Calu3 (cell line): ENCODE measurements at regions not wholly inside any gene's neighbourhood (a gene's known extent, or its start where the extent isn't known, plus 50 kb on each side); places are given as distances from the start of the nearest gene placed in this dataset.

Experiments used
- BruUV-seq: library from RNA; stranded (reverse); fragments of 400-500 nt; replicated peaks from 2 replicates; lab custom pipeline; 2021; lab: Mats Ljungman, UMichigan
- CTCF ChIA-PET: fragments of 300-600 bp; sonication (Branson Sonifier 250); formaldehyde crosslinking; loops from one replicate; lab custom pipeline; 2022; ENCODE audit warnings: antibody characterized with exemption; lab: Charles Lee
- DNase-seq: peaks from one replicate; pipeline ENCODE4 v3.0.0; 2022
- H3K27ac Mint-ChIP-seq: one replicate; pipeline ENCODE4 v1.8.0; 2022; ENCODE audit warnings: mixed read lengths; ENCODE audit not compliant: unreplicated experiment
- H3K27me3 Mint-ChIP-seq: one replicate; pipeline ENCODE4 v1.8.0; 2022; ENCODE audit warnings: mixed read lengths; ENCODE audit not compliant: unreplicated experiment
- H3K36me3 Mint-ChIP-seq: one replicate; pipeline ENCODE4 v1.8.0; 2022; ENCODE audit warnings: mild to moderate bottlenecking, moderate library complexity, mixed read lengths; ENCODE audit not compliant: insufficient read depth, unreplicated experiment
- H3K4me1 Mint-ChIP-seq: one replicate; pipeline ENCODE4 v1.8.0; 2022; ENCODE audit warnings: mild to moderate bottlenecking, low read depth, mixed read lengths; ENCODE audit not compliant: unreplicated experiment
- H3K4me3 Mint-ChIP-seq: one replicate; pipeline ENCODE4 v1.8.0; 2022; ENCODE audit warnings: mild to moderate bottlenecking, low read depth, moderate library complexity, mixed read lengths; ENCODE audit not compliant: unreplicated experiment
- H3K9me3 Mint-ChIP-seq: one replicate; pipeline ENCODE4 v1.8.0; 2022; ENCODE audit warnings: low read depth, mixed read lengths; ENCODE audit not compliant: unreplicated experiment
- intact Hi-C: fragments of 100-400 bp; cut with micrococcal nuclease; formaldehyde crosslinking; loops from one replicate; pipeline ENCODE4 v1.10.0; 2022; ENCODE audit not compliant: unreplicated experiment
- TF ChIP-seq, protein P1 (sequence below): fragments of 200-600 bp; IDR thresholded peaks from one replicate; pipeline ENCODE4 v1.8.0; 2022; ENCODE audit warnings: antibody characterized with exemption; ENCODE audit not compliant: unreplicated experiment

DNA sequence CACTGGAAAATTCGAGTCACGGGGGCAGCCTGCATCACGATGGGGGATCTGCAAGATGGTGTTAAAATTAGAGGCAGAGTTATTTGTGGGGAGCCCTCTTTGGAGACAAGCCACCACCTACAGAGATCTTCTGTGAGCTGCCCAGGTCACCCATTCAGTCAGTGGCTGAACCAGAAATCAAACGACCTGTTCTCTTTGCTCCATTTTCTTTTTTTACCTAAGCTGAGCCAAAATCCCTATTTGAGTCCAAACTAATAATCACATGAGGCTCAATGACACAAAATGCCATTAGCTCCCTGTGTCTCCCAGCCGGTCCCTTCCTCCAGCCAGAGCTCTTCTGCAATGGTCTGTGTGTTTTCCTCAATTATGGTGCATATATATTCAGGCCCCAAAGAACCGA is 394.2 kb downstream of the AGTPBP1 start:
- Mint-ChIP-seq H3K36me3 (no peaks in the 10 kb centered on the region), H3K9me3 (no peaks in the 10 kb centered on the region), H3K4me1 (no peaks in the 10 kb centered on the region), H3K27ac (no peak overlapping the region), H3K4me3 (no peak overlapping the region), H3K27me3 (peaks cover 12% of the 10 kb centered on the region)
- no TSS peak for BruUV-seq
- intact Hi-C loops, result no loop called here
- no peak for DNase-seq
- CTCF ChIA-PET, result no interaction called here
- TF ChIP-seq, protein P1, sequence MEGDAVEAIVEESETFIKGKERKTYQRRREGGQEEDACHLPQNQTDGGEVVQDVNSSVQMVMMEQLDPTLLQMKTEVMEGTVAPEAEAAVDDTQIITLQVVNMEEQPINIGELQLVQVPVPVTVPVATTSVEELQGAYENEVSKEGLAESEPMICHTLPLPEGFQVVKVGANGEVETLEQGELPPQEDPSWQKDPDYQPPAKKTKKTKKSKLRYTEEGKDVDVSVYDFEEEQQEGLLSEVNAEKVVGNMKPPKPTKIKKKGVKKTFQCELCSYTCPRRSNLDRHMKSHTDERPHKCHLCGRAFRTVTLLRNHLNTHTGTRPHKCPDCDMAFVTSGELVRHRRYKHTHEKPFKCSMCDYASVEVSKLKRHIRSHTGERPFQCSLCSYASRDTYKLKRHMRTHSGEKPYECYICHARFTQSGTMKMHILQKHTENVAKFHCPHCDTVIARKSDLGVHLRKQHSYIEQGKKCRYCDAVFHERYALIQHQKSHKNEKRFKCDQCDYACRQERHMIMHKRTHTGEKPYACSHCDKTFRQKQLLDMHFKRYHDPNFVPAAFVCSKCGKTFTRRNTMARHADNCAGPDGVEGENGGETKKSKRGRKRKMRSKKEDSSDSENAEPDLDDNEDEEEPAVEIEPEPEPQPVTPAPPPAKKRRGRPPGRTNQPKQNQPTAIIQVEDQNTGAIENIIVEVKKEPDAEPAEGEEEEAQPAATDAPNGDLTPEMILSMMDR, result no peak

- no peaks in the 10 kb centered on the region for H3K36me3 Mint-ChIP-seq
- H3K9me3 Mint-ChIP-seq, result no peaks in the 10 kb centered on the region
- TF ChIP-seq, protein P1, result no peak
- no peak overlapping the region for H3K27ac Mint-ChIP-seq
- CTCF ChIA-PET, result no interaction called here
- H3K4me1 Mint-ChIP-seq, result no peaks in the 10 kb centered on the region
- H3K27me3 Mint-ChIP-seq, result peaks cover 39% of the 10 kb centered on the region
- no peak for DNase-seq
- no TSS peak for BruUV-seq
- H3K4me3 Mint-ChIP-seq, result no peak overlapping the region
- intact Hi-C loops, result no loop called here
Measured at GRCh38 chr9:85344901-85345300, 396.9 kb downstream of the AGTPBP1 start.

- no peaks in the 10 kb centered on the region for H3K9me3 Mint-ChIP-seq
Measured at GRCh38 chr9:85339338-85339737, 402.4 kb downstream of the AGTPBP1 start.

GRCh38 chr9:85334228-85334627 is 407.5 kb downstream of the AGTPBP1 start:
- CTCF ChIA-PET, result no interaction called here
- H3K4me3 Mint-ChIP-seq, result no peak overlapping the region
- no peaks in the 10 kb centered on the region for H3K4me1 Mint-ChIP-seq
- H3K9me3 Mint-ChIP-seq, result no peaks in the 10 kb centered on the region
- no TSS peak for BruUV-seq
- intact Hi-C loops, result no loop called here
- no peak for DNase-seq
- TF ChIP-seq, protein P1, result no peak
- H3K27ac Mint-ChIP-seq, result no peak overlapping the region
- peaks cover 43% of the 10 kb centered on the region for H3K27me3 Mint-ChIP-seq
- no peaks in the 10 kb centered on the region for H3K36me3 Mint-ChIP-seq

More at GRCh38 chr9:85339338-85339737, 402.4 kb downstream of the AGTPBP1 start:
- no peak for DNase-seq
- TF ChIP-seq, protein P1, result no peak
- CTCF ChIA-PET, result no interaction called here
- Mint-ChIP-seq H3K36me3 (no peaks in the 10 kb centered on the region), H3K4me3 (no peak overlapping the region), H3K4me1 (no peaks in the 10 kb centered on the region), H3K27me3 (peaks cover 66% of the 10 kb centered on the region), H3K27ac (no peak overlapping the region)
- intact Hi-C loops, result no loop called here
- BruUV-seq, result no TSS peak
